Esophagus muscularis mucosa (tissue), 4 donors: ENCODE measurements at regions not wholly inside any gene's neighbourhood (a gene's known extent, or its start where the extent isn't known, plus 50 kb on each side); places are given as distances from the start of the nearest gene placed in this dataset.
A peak's percentile ranks its signal among the peaks of the same experiment; 100 is the strongest.

Experiments
- DNase-seq: peaks from one replicate; pipeline ENCODE4 v3.0.0-alpha.2; 2017; ENCODE audit errors: extremely low spot score
- H3K27ac ChIP-seq, 4 donors: fragments of 200-600 bp; sonication (generic); replicated peaks in 1 of 4; 1 replicate in 3 of 4; 2 replicates in 1 of 4; pipeline ENCODE4 v1.5.1; 2016 to 2019; ENCODE audit warnings: mild to moderate bottlenecking in 1 of 4
- H3K27me3 ChIP-seq, 4 donors: fragments of 200-600 bp; sonication (generic); one replicate each; pipeline versions ENCODE4 v1.5.1 to v1.6.0; 2016 to 2019
- H3K36me3 ChIP-seq, 4 donors: fragments of 200-600 bp; sonication (generic); one replicate each; pipeline ENCODE4 v1.5.1; 2016 to 2019
- H3K4me1 ChIP-seq, 4 donors: fragments of 200-600 bp; sonication (generic); one replicate each; pipeline ENCODE4 v1.5.1; 2016 to 2019
- H3K4me3 ChIP-seq, 4 donors: fragments of 200-600 bp; sonication (generic); 1 replicate in 2 of 4; 2 replicates in 2 of 4; pipeline ENCODE4 v1.5.1; 2016 to 2019; ENCODE audit warnings: mild to moderate bottlenecking in 4 of 4, moderate library complexity in 1 of 4
- H3K9me3 ChIP-seq, 4 donors: fragments of 200-600 bp; sonication (generic); 1 replicate in 3 of 4; 2 replicates in 1 of 4; pipeline ENCODE4 v1.5.1; 2016 to 2019
- EP300 ChIP-seq: sonication (generic); formaldehyde crosslinking; IDR thresholded peaks from one replicate; pipeline ENCODE4 v1.6.1; 2017; ENCODE audit warnings: antibody characterized with exemption
- POLR2A ChIP-seq: fragments of 450-650 bp; IDR thresholded peaks from one replicate; pipeline ENCODE4 v1.6.1; 2017; ENCODE audit warnings: antibody characterized with exemption, moderate library complexity, mild to moderate bottlenecking, low read depth
- POLR2AphosphoS5 ChIP-seq, 2 donors: sonication (generic); formaldehyde crosslinking; IDR thresholded peaks; one replicate each; pipeline ENCODE4 v1.6.1; 2017; ENCODE audit warnings: antibody characterized with exemption in 2 of 2
- WGBS: methylation state at CpG from one replicate; pipeline ENCODE4 v1.1.5; 2018; 5-methylcytosine and 5-hydroxymethylcytosine counted together
- intact Hi-C: fragments of 100-400 bp; cut with DNase I; formaldehyde crosslinking; loops from one replicate; pipeline ENCODE4 v1.15.1; 2023
- TF ChIP-seq, protein P1 (sequence below), 3 experiments: fragments of 200-600 bp in 2 of 3; fragments of 450-650 bp in 1 of 3; sonication (generic) in 2 of 3; IDR thresholded peaks; one replicate each; pipeline ENCODE4 v1.5.1; 2017 to 2019; ENCODE audit warnings: antibody characterized with exemption in 3 of 3, mild to moderate bottlenecking in 2 of 3, moderate library complexity in 1 of 3

DNA sequence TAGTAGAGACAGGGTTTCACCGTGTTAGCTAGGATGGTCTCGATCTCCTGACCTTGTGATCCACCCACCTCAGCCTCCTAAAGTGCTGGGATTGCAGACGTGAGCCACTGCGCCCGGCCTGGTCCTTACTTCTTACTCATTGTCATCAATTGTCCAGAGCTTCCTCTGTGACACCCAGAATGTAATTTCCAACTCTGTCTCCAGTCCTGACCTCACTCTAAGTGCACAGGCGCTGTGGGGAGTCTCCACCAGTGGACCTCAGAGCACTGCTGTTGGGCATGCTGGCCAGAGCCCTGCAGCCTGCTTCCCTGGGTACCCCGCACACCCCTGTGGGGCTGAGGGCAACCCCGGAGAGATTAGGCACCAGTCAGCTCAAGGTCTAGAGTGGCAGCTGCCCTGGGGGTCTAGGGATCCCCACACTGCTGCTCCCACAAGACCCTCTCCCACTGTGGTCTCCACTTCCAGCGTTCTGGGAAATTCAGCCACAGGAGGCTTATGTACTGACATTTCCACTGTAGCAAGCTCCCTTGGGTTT lies 1140.3 kb downstream of the TBC1D22A start:
- intact Hi-C loops, result no loop called here
- no peaks in the 10 kb centered on the region for H3K36me3 ChIP-seq
- H3K9me3 ChIP-seq, result peaks cover 0 to 12% (median 0%) of the 10 kb centered on the region in 4 donors
- H3K27me3 ChIP-seq, result peaks cover 0 to 13% (median 0%) of the 10 kb centered on the region in 4 donors
- H3K27ac ChIP-seq, result no peak overlapping the region
- H3K4me1 ChIP-seq, result no peaks in the 10 kb centered on the region
- no peak overlapping the region for H3K4me3 ChIP-seq
- TF ChIP-seq, protein P1, sequence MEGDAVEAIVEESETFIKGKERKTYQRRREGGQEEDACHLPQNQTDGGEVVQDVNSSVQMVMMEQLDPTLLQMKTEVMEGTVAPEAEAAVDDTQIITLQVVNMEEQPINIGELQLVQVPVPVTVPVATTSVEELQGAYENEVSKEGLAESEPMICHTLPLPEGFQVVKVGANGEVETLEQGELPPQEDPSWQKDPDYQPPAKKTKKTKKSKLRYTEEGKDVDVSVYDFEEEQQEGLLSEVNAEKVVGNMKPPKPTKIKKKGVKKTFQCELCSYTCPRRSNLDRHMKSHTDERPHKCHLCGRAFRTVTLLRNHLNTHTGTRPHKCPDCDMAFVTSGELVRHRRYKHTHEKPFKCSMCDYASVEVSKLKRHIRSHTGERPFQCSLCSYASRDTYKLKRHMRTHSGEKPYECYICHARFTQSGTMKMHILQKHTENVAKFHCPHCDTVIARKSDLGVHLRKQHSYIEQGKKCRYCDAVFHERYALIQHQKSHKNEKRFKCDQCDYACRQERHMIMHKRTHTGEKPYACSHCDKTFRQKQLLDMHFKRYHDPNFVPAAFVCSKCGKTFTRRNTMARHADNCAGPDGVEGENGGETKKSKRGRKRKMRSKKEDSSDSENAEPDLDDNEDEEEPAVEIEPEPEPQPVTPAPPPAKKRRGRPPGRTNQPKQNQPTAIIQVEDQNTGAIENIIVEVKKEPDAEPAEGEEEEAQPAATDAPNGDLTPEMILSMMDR (IDR thresholded peaks at IDR 0.05), result no peak
- 69% methylated on average over 8 of the region's 9 CpGs for WGBS
- peak; percentile 74 for DNase-seq

DNA sequence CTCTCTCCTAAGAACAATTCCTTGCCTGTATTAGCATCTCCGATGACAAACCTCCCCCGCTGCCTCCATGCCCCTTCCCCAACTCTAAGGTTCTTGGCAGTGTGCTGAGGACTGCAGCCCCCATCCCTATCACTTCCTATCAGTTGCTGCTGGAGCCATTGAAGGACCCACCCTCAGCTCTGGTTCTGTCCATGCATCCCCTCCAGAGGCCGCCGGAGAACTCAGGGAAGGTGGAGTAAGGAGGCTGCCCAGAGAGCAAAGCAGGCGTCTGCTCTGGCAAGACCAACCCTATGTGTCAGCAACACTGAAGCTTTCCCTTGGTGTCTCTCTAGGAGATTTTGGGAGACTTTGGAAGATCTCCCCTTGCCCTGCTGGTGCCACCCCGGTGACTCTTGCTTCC lies 1139.5 kb downstream of the TBC1D22A start:
- Histone ChIP-seq H3K27ac (no peak overlapping the region), H3K9me3 (peaks cover 0 to 12% (median 0%) of the 10 kb centered on the region in 4 donors), H3K4me3 (no peak overlapping the region), H3K27me3 (peaks cover 0 to 13% (median 0%) of the 10 kb centered on the region in 4 donors), H3K4me1 (no peaks in the 10 kb centered on the region), H3K36me3 (no peaks in the 10 kb centered on the region)
- peak; percentile 74 for DNase-seq
- TF ChIP-seq POLR2A, result no peak
- 85% methylated on average over 6 of the region's 6 CpGs for WGBS
- intact Hi-C loops, result no loop called here

DNA sequence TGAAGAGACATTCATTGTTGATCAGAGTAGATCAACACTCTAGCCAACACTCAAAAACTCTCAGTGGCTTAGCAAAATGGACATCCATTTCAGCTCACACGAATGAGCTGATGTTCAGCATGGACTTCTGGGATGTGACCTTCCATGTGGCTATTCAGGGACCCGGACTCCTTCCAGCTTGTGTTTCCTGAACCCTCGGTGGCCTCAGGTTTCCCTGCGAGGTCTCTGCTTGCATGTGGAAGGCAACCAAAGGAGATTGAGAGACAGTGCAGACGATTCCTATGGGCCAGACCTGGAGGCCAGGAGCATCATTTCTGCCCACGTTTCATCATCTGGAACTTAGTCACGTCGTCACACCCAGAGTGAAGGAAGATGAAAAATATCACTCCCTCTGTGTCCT lies 1137.4 kb downstream of the TBC1D22A start:
- H3K36me3 ChIP-seq, result no peaks in the 10 kb centered on the region
- WGBS, result 90% methylated on average over 8 of the region's 8 CpGs
- H3K27me3 ChIP-seq, result peaks cover 0 to 12% (median 0%) of the 10 kb centered on the region in 4 donors
- H3K9me3 ChIP-seq, result peaks cover 0 to 9% (median 1%) of the 10 kb centered on the region in 4 donors
- H3K4me3 ChIP-seq, result no peak overlapping the region
- DNase-seq, result peak; percentile 50
- H3K27ac ChIP-seq, result no peak overlapping the region
- no peak for TF ChIP-seq POLR2A
- no peak for TF ChIP-seq POLR2AphosphoS5 (IDR thresholded peaks at IDR 0.05)
- no peak for TF ChIP-seq EP300
- intact Hi-C loops, result no loop called here
- no peaks in the 10 kb centered on the region for H3K4me1 ChIP-seq

DNA sequence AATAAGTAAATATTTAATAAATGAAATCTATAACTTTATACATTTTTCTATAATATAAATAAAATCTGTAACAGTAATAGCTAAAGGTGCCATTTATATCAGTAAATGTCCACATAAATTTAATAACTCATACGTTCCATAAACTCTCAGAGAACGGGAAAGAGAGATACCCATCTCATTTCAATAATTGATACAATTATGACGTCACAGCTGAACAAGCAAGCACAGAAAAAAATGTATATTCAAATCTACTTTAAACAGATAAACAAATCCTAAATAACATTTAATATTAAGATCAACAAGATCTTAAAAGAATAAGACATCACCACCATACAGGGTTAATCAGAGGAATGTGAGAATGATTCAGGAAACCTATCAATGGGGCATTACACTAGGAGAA lies 1136.5 kb downstream of the TBC1D22A start:
- DNase-seq, result no peak
- peaks cover 0 to 17% (median 6%) of the 10 kb centered on the region in 4 donors for H3K9me3 ChIP-seq
- H3K27ac ChIP-seq, result no peak overlapping the region
- H3K4me1 ChIP-seq, result no peaks in the 10 kb centered on the region
- no peak overlapping the region for H3K4me3 ChIP-seq
- intact Hi-C loops, result no loop called here
- no peaks in the 10 kb centered on the region for H3K36me3 ChIP-seq
- WGBS, result 56% methylated on average over 3 of the region's 3 CpGs
- TF ChIP-seq, protein P1 (IDR thresholded peaks at IDR 0.05), result no peak
- no peak for TF ChIP-seq POLR2AphosphoS5 (IDR thresholded peaks at IDR 0.05)
- no peak for TF ChIP-seq POLR2A
- TF ChIP-seq EP300, result no peak
- peaks cover 0 to 16% (median 0%) of the 10 kb centered on the region in 4 donors for H3K27me3 ChIP-seq

DNA sequence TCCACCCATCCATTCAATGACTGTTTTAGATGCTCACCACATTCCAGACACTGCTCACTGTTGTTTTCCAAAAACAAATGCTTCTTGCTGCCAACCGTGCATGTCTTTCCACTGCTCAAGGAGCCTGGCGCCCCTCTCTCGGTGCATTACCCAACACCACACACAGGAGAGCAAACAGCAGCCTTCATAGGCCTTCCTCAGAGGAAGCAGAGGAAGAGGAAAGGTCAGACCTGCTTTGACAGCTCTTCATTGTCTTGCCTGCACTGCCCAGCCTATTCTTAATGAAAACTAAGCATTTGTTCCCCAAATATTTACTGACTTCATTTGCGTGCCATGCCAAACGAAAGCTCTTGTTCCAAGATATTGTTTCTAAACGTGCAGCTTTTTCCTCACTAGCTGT lies 1129.2 kb downstream of the TBC1D22A start:
- WGBS, result 68% methylated on average over 6 of the region's 6 CpGs

More for the DNA sequence above, 1129.2 kb downstream of the TBC1D22A start:
- Histone ChIP-seq H3K27me3 (peaks cover 0 to 14% (median 0%) of the 10 kb centered on the region in 4 donors), H3K4me3 (no peak overlapping the region), H3K36me3 (no peaks in the 10 kb centered on the region), H3K9me3 (peaks cover 0 to 17% (median 8%) of the 10 kb centered on the region in 4 donors), H3K27ac (no peak overlapping the region), H3K4me1 (no peaks in the 10 kb centered on the region)
- DNase-seq, result no peak
- intact Hi-C loops, result no loop called here
- no peak for TF ChIP-seq POLR2A
- TF ChIP-seq, protein P1 (IDR thresholded peaks at IDR 0.05), result no peak
- TF ChIP-seq EP300, result no peak
- no peak for TF ChIP-seq POLR2AphosphoS5 (IDR thresholded peaks at IDR 0.05)
